Mesendoderm (in vitro differentiated cells): ENCODE measurements at regions not wholly inside any gene's neighbourhood (a gene's known extent, or its start where the extent isn't known, plus 50 kb on each side); places are given as distances from the start of the nearest gene placed in this dataset.

Experiments
- DNase-seq: peaks from one replicate; pipeline ENCODE4 v3.0.0; 2013
- H2AK5ac ChIP-seq: 2 replicates; pipeline ENCODE4 v1.6.1; 2013; ENCODE audit warnings: low read length, inconsistent platforms
- H2BK120ac ChIP-seq: 2 replicates; pipeline ENCODE4 v1.6.1; 2013; ENCODE audit warnings: low read depth, mild to moderate bottlenecking, low read length, moderate library complexity, mixed read lengths
- H2BK15ac ChIP-seq: replicated peaks from 2 replicates; pipeline ENCODE4 v1.6.1; 2013; ENCODE audit warnings: low read depth, mild to moderate bottlenecking, moderate library complexity
- H2BK5ac ChIP-seq: 2 replicates; pipeline ENCODE4 v1.6.1; 2013; ENCODE audit warnings: low read length, inconsistent platforms
- H3K18ac ChIP-seq: 2 replicates; pipeline ENCODE4 v1.6.1; 2013; ENCODE audit warnings: mild to moderate bottlenecking, low read length, mixed read lengths
- H3K23ac ChIP-seq: one replicate; pipeline ENCODE4 v1.6.1; 2013; ENCODE audit warnings: low read length
- H3K27ac ChIP-seq: 2 replicates; pipeline ENCODE4 v1.5.1; 2013; ENCODE audit warnings: low read depth, mild to moderate bottlenecking, inconsistent platforms, low read length, moderate library complexity
- H3K27me3 ChIP-seq: 2 replicates; pipeline ENCODE4 v1.6.1; 2013; ENCODE audit warnings: low read length, control low read depth, mild to moderate bottlenecking, inconsistent platforms; ENCODE audit not compliant: insufficient read depth, poor library complexity
- H3K36me3 ChIP-seq: 2 replicates; pipeline ENCODE4 v1.6.1; 2013; ENCODE audit warnings: low read length, inconsistent platforms; ENCODE audit not compliant: control insufficient read depth, insufficient read depth
- H3K4ac ChIP-seq: one replicate; pipeline ENCODE4 v1.6.1; 2013; ENCODE audit warnings: low read depth, mild to moderate bottlenecking, low read length, moderate library complexity
- H3K4me1 ChIP-seq: 2 replicates; pipeline ENCODE4 v1.6.1; 2013; ENCODE audit warnings: low read depth, low read length, inconsistent platforms; ENCODE audit not compliant: control insufficient read depth
- H3K4me2 ChIP-seq: 2 replicates; pipeline ENCODE4 v1.6.1; 2013; ENCODE audit warnings: low read length
- H3K4me3 ChIP-seq: 2 replicates; pipeline ENCODE4 v1.5.1; 2013; ENCODE audit warnings: mild to moderate bottlenecking, low read length
- H3K56ac ChIP-seq: one replicate; pipeline ENCODE4 v1.6.1; 2013; ENCODE audit warnings: low read length
- H3K79me1 ChIP-seq: 2 replicates; pipeline ENCODE4 v1.6.1; 2013; ENCODE audit warnings: low read length, inconsistent platforms
- H3K79me2 ChIP-seq: 2 replicates; pipeline ENCODE4 v1.6.1; 2013; ENCODE audit warnings: mild to moderate bottlenecking, low read length; ENCODE audit not compliant: control insufficient read depth, insufficient read depth
- H3K9ac ChIP-seq: 2 replicates; pipeline ENCODE4 v1.6.1; 2013; ENCODE audit warnings: low read length, inconsistent platforms
- H4K5ac ChIP-seq: one replicate; pipeline ENCODE4 v1.6.1; 2013; ENCODE audit warnings: low read length
- H4K8ac ChIP-seq: one replicate; pipeline ENCODE4 v1.6.1; 2013; ENCODE audit warnings: low read depth, mild to moderate bottlenecking, control low read depth, low read length, moderate library complexity
- WGBS: extraction: QIAGEN DNeasy Blood & Tissue Kit; methylation state at CpG from one replicate; pipeline ENCODE4 v1.1.7; 2013; ENCODE audit warnings: low lambda C conversion rate, missing lambda C conversion rate; ENCODE audit not compliant: insufficient coverage; ENCODE audit errors: extremely low coverage; 5-methylcytosine and 5-hydroxymethylcytosine counted together

DNA sequence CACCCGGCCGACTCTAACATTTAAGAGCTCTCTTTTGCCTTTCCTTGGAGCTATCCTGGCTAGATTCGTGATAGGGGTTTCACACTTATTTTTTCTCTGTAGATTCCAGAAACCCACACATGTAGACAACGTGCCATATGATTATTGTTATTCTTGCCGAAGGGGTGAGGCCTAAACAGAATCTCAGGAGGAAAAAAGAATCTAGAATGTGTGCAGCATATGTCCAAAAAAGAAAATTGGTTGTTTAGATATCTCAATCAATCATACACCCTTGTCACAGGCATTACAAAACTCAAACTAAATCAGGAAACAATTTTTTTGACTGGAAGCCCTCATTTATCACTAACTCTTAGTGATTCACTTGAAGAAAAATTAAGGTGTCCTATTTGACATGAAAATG, 66.9 kb upstream of the TGM3 start:
- no peaks in the 10 kb centered on the region for H3K36me3 ChIP-seq
- no peak overlapping the region for H2BK120ac ChIP-seq
- no CpG with 5 or more reads among the region's 5 CpGs for WGBS
- H3K79me1 ChIP-seq = no peaks in the 10 kb centered on the region
- H3K9ac ChIP-seq = no peak overlapping the region
- no peak overlapping the region for H3K18ac ChIP-seq
- no peak overlapping the region for H3K27ac ChIP-seq
- H2AK5ac ChIP-seq = no peak overlapping the region
- no peak overlapping the region for H3K23ac ChIP-seq
- H3K56ac ChIP-seq = no peak overlapping the region
- no peak overlapping the region for H2BK15ac ChIP-seq
- no peak overlapping the region for H3K4me2 ChIP-seq
- H3K79me2 ChIP-seq = no peaks in the 10 kb centered on the region
- H4K5ac ChIP-seq = no peak overlapping the region
- DNase-seq = no peak
- no peak overlapping the region for H3K4me3 ChIP-seq
- no peak overlapping the region for H3K4ac ChIP-seq
- H2BK5ac ChIP-seq = no peak overlapping the region
- no peaks in the 10 kb centered on the region for H3K4me1 ChIP-seq
- no peaks in the 10 kb centered on the region for H3K27me3 ChIP-seq
- no peak overlapping the region for H4K8ac ChIP-seq

DNA sequence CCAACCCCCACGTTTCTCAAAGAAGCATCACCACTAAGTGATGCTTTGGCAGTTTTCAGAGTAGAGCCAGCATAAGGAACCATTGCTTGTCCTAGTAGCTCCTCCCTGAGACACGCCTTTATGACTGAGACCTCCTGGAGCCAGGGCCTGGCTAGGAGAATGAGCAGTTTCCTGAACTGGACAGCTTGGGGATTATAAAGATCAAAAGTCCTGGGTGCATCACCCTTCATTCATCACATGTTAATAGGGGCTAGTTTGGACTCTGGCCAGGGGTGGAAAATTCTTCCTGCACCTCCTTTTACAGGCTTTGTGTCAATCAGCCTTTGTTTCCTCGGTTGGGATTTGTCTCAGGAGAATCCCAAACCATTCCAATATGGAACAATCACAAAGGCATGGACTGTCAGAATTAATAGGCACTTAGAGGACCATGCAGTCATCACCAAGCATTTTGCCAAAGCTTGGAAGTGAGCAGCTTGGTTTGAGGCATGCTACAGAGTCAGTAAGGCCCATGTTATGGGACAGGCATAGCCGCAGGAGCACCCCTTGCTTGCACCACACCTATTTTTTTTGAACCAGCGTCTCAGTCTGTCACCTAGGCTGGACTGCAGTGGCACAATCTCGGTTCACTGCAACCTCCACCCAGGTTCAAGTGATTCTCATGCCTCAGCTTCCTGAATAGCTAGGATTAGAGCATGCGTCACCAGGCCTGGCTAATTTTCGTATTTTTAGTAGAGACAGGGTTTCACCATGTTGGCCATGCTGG, 64.9 kb upstream of the TGM3 start:
- Histone ChIP-seq H3K79me2 (no peaks in the 10 kb centered on the region), H3K4me2 (no peak overlapping the region), H3K9ac (no peak overlapping the region), H2BK120ac (no peak overlapping the region), H3K36me3 (no peaks in the 10 kb centered on the region), H2BK5ac (no peak overlapping the region), H3K27ac (no peak overlapping the region), H2BK15ac (no peak overlapping the region), H3K56ac (no peak overlapping the region), H4K8ac (no peak overlapping the region), H3K18ac (no peak overlapping the region), H3K79me1 (no peaks in the 10 kb centered on the region), H4K5ac (no peak overlapping the region), H3K27me3 (no peaks in the 10 kb centered on the region), H3K4me3 (no peak overlapping the region), H3K4ac (no peak overlapping the region), H3K23ac (no peak overlapping the region), H3K4me1 (peaks cover 2% of the 10 kb centered on the region), H2AK5ac (no peak overlapping the region)
- WGBS = no CpG with 5 or more reads among the region's 8 CpGs
- no peak for DNase-seq

DNA sequence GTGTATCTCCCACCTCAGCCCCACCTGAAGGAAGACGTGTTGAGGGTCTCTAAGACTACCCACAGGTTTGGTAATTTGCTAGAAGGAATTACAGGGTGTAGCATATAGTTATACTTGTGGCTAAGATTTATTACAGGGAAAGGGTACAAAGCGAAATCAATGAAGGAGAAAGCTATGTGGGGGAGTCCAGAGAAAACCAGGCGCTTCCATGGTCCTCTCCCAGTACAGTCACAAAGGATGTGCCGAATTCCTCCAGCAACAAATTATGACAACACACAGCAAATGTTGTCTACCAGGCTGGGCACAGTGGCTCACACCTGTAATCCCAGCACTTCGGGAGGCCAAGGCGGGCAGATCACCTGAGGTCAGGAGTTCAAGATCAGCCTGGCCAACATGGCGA, 64.1 kb upstream of the TGM3 start:
- no peaks in the 10 kb centered on the region for H3K36me3 ChIP-seq
- no peak overlapping the region for H3K4me2 ChIP-seq
- H3K9ac ChIP-seq = no peak overlapping the region
- no peak overlapping the region for H3K27ac ChIP-seq
- no peak overlapping the region for H2AK5ac ChIP-seq
- H3K18ac ChIP-seq = no peak overlapping the region
- no peak overlapping the region for H3K4me3 ChIP-seq
- no peak overlapping the region for H2BK15ac ChIP-seq
- no peaks in the 10 kb centered on the region for H3K27me3 ChIP-seq
- H2BK5ac ChIP-seq = no peak overlapping the region
- no peak overlapping the region for H3K56ac ChIP-seq
- no peak overlapping the region for H4K5ac ChIP-seq
- peaks cover 2% of the 10 kb centered on the region for H3K4me1 ChIP-seq
- H4K8ac ChIP-seq = no peak overlapping the region
- H3K79me1 ChIP-seq = no peaks in the 10 kb centered on the region
- H3K23ac ChIP-seq = no peak overlapping the region
- no CpG with 5 or more reads among the region's 7 CpGs for WGBS
- no peaks in the 10 kb centered on the region for H3K79me2 ChIP-seq
- H3K4ac ChIP-seq = no peak overlapping the region
- H2BK120ac ChIP-seq = no peak overlapping the region
- no peak for DNase-seq

DNA sequence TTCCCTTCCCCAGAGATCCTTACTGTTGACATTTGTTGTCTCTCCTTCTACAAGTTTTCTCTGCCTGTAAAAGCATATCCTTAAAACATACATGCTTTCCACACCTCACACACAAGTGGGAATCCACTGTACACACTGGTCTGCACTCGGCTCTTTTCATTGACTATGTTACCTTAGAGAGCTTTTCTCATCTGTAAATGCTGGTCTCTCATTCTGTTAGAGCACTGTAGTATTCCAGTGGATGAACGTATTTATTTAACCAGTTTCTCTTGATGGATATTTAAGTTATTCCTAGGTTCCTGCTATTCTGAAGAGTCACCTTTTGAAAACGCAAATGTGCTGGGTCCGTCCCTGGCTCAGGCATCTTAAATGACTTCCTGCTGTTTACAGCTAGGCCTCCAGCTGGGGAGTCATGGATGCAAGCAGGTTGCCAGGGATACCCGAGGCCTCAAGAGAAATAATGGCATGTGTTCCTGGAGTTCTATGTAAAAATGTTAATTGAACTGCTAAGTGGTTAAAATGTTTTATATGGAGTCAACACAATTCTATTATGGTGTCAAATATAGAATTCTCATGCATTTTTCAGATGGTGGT, 61.1 kb upstream of the TGM3 start:
- Histone ChIP-seq H3K56ac (no peak overlapping the region), H3K18ac (no peak overlapping the region), H3K9ac (no peak overlapping the region), H3K4ac (no peak overlapping the region), H3K27ac (no peak overlapping the region), H3K23ac (no peak overlapping the region), H4K5ac (no peak overlapping the region), H3K79me2 (no peaks in the 10 kb centered on the region), H3K4me2 (no peak overlapping the region), H3K79me1 (no peaks in the 10 kb centered on the region), H2BK5ac (no peak overlapping the region), H4K8ac (no peak overlapping the region), H3K4me1 (peaks cover 2% of the 10 kb centered on the region), H2BK15ac (no peak overlapping the region), H3K27me3 (no peaks in the 10 kb centered on the region), H3K4me3 (no peak overlapping the region), H3K36me3 (no peaks in the 10 kb centered on the region), H2BK120ac (no peak overlapping the region), H2AK5ac (no peak overlapping the region)
- DNase-seq = peak; percentile 86
- WGBS = no CpG with 5 or more reads among the region's 5 CpGs

DNA sequence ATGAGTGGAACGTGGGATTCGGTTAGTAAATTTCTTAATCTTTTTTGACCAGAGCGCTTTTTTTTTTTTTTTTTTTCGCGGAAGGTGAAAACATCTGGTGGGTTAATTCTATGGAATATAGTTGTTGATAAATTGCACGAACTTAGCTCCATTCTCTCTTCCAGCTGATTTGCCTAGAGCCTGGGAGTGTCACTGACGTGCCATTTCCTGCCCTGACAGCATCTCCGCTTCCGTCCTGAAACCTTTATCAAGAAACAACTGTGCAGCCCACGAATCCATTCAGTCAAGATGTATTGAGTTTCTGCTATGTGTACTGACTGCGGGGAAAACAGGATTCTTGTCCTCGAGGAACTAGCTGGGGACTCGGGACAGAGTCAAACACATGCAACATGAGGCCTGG, 59.5 kb upstream of the TGM3 start:
- Histone ChIP-seq H3K4me2 (no peak overlapping the region), H3K9ac (no peak overlapping the region), H2BK15ac (no peak overlapping the region), H3K27ac (no peak overlapping the region), H3K36me3 (no peaks in the 10 kb centered on the region), H2AK5ac (no peak overlapping the region), H2BK120ac (no peak overlapping the region), H3K4me3 (no peak overlapping the region), H4K5ac (no peak overlapping the region), H3K27me3 (no peaks in the 10 kb centered on the region), H3K4me1 (peaks cover 2% of the 10 kb centered on the region), H2BK5ac (no peak overlapping the region), H3K56ac (no peak overlapping the region), H3K23ac (no peak overlapping the region), H4K8ac (no peak overlapping the region), H3K18ac (no peak overlapping the region), H3K79me2 (no peaks in the 10 kb centered on the region), H3K4ac (no peak overlapping the region), H3K79me1 (no peaks in the 10 kb centered on the region)
- DNase-seq = no peak
- no CpG with 5 or more reads among the region's 13 CpGs for WGBS

DNA sequence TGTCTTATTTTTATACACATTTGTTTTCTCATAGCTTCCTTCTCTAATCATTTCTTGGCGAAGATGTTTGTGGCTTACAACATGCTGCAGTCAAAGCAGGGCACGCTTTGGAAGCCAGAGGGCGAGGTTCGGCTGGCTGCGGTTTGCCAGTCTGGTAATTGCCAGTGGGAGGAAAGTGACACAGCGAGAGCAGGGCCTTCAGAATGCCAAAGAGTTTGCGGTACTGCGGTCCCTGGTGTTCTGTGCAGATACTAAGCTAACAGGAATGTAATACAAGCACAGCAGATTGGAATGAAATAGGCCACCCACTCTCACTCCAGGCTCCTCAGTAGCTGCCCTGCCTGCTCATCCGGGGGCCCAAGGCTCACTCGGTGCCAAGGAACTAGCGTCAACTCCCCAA, 58.7 kb upstream of the TGM3 start:
- no peak overlapping the region for H3K23ac ChIP-seq
- peaks cover 2% of the 10 kb centered on the region for H3K4me1 ChIP-seq
- no peak overlapping the region for H3K9ac ChIP-seq
- no peaks in the 10 kb centered on the region for H3K79me1 ChIP-seq
- no peaks in the 10 kb centered on the region for H3K79me2 ChIP-seq
- peak; percentile 11 for DNase-seq
- no peak overlapping the region for H2AK5ac ChIP-seq
- H3K4me3 ChIP-seq = no peak overlapping the region
- H3K36me3 ChIP-seq = no peaks in the 10 kb centered on the region
- H3K56ac ChIP-seq = no peak overlapping the region
- no peak overlapping the region for H3K18ac ChIP-seq
- H3K4me2 ChIP-seq = no peak overlapping the region
- no peak overlapping the region for H4K5ac ChIP-seq
- no peak overlapping the region for H4K8ac ChIP-seq
- H2BK15ac ChIP-seq = no peak overlapping the region
- no peaks in the 10 kb centered on the region for H3K27me3 ChIP-seq
- no CpG with 5 or more reads among the region's 11 CpGs for WGBS
- H2BK5ac ChIP-seq = no peak overlapping the region
- no peak overlapping the region for H2BK120ac ChIP-seq
- no peak overlapping the region for H3K27ac ChIP-seq
- H3K4ac ChIP-seq = no peak overlapping the region
